Activated CD4-positive, alpha-beta memory T cell treated with anti-CD3 and anti-CD28 coated beads, Interleukin-2, amount 10 ng/mL, durations not matched to agents 7 days and 5 days (primary cell): ENCODE measurements at regions not wholly inside any gene's neighbourhood (a gene's known extent, or its start where the extent isn't known, plus 50 kb on each side); places are given as distances from the start of the nearest gene placed in this dataset.
"Not testable (repeated sequence)": the region's sequence is repeated elsewhere in the genome, so short reads cannot be mapped to it uniquely, and the experiment has no call there.

Source experiments
- CTCF ChIA-PET: fragments of 350-600 bp; sonication (Branson Sonifier 250); formaldehyde crosslinking; loops from one replicate; lab custom pipeline; 2021; ENCODE audit warnings: antibody characterized with exemption, inconsistent platforms; lab: Charles Lee
- POLR2A ChIA-PET: fragments of 350-600 bp; sonication (Branson Sonifier 250); formaldehyde crosslinking; loops from one replicate; lab custom pipeline; 2021; ENCODE audit warnings: antibody characterized with exemption; lab: Charles Lee
- DNase-seq: peaks from one replicate; pipeline ENCODE4 v3.0.0-alpha.2; 2020
- H3K27ac Mint-ChIP-seq: one replicate; pipeline ENCODE4 v1.8.0; 2021; ENCODE audit warnings: mild to moderate bottlenecking, mixed read lengths
- H3K27me3 Mint-ChIP-seq: one replicate; pipeline ENCODE4 v1.8.0; 2021; ENCODE audit warnings: mixed read lengths
- H3K36me3 Mint-ChIP-seq: one replicate; pipeline ENCODE4 v1.8.0; 2021; ENCODE audit warnings: low read depth, mixed read lengths
- H3K4me1 Mint-ChIP-seq: one replicate; pipeline ENCODE4 v1.8.0; 2021; ENCODE audit warnings: mixed read lengths
- H3K4me3 Mint-ChIP-seq: one replicate; pipeline ENCODE4 v1.8.0; 2021; ENCODE audit warnings: mild to moderate bottlenecking, mixed read lengths
- H3K9me3 Mint-ChIP-seq: one replicate; pipeline ENCODE4 v1.8.0; 2021; ENCODE audit warnings: mixed read lengths

GRCh38 chr14:34093883-34094282, 143.0 kb upstream of the EGLN3 start:
- no peak for DNase-seq
- H3K9me3 Mint-ChIP-seq = no peaks in the 10 kb centered on the region
- peaks cover 6% of the 10 kb centered on the region for H3K27me3 Mint-ChIP-seq
- ChIA-PET CTCF (interaction anchor here (0.7 to 1.6 kb wide), 5 partner anchors 34 to 255 kb away, joined by 3 to 9 read pairs (median 4); no protein-coding TSS in a partner anchor), POLR2A (interaction anchor here (0.7 to 1.2 kb wide), 2 partner anchors 33 to 50 kb away, joined by 3 read pairs; no protein-coding TSS in a partner anchor)
- H3K27ac Mint-ChIP-seq = peak overlapping the region; percentile 27
- no peaks in the 10 kb centered on the region for H3K36me3 Mint-ChIP-seq
- peaks cover 22% of the 10 kb centered on the region for H3K4me1 Mint-ChIP-seq
- H3K4me3 Mint-ChIP-seq = no peak overlapping the region

GRCh38 chr14:34090451-34090850, 139.6 kb upstream of the EGLN3 start:
- Mint-ChIP-seq H3K9me3 (peaks cover 4% of the 10 kb centered on the region), H3K4me3 (no peak overlapping the region), H3K36me3 (peaks cover 4% of the 10 kb centered on the region), H3K4me1 (peaks cover 14% of the 10 kb centered on the region), H3K27ac (no peak overlapping the region), H3K27me3 (peaks cover 10% of the 10 kb centered on the region)
- POLR2A ChIA-PET = no interaction called here
- CTCF ChIA-PET = no interaction called here
- DNase-seq = no peak

- DNase-seq = no peak
- CTCF ChIA-PET = no interaction called here
- Mint-ChIP-seq H3K27me3 (peaks cover 10% of the 10 kb centered on the region), H3K36me3 (peaks cover 4% of the 10 kb centered on the region), H3K27ac (no peak overlapping the region), H3K9me3 (peaks cover 4% of the 10 kb centered on the region), H3K4me1 (peaks cover 6% of the 10 kb centered on the region), H3K4me3 (no peak overlapping the region)
- POLR2A ChIA-PET = no interaction called here
These were observed 138.0 kb upstream of the EGLN3 start for GRCh38 chr14:34088914-34089313.

GRCh38 chr14:34087571-34087970, 136.7 kb upstream of the EGLN3 start:
- ChIA-PET CTCF (no interaction called here), POLR2A (no interaction called here)
- Mint-ChIP-seq H3K27me3 (peaks cover 8% of the 10 kb centered on the region), H3K36me3 (peaks cover 4% of the 10 kb centered on the region), H3K4me3 (no peak overlapping the region), H3K27ac (no peak overlapping the region), H3K4me1 (no peaks in the 10 kb centered on the region), H3K9me3 (peaks cover 4% of the 10 kb centered on the region)
- DNase-seq = no peak

- Mint-ChIP-seq H3K9me3 (peaks cover 4% of the 10 kb centered on the region), H3K36me3 (peaks cover 4% of the 10 kb centered on the region), H3K4me1 (no peaks in the 10 kb centered on the region), H3K27ac (no peak overlapping the region), H3K4me3 (no peak overlapping the region), H3K27me3 (peaks cover 15% of the 10 kb centered on the region)
- no peak for DNase-seq
- POLR2A ChIA-PET = no interaction called here
- CTCF ChIA-PET = no interaction called here
These were observed 135.4 kb upstream of the EGLN3 start for GRCh38 chr14:34086223-34086757.

GRCh38 chr14:34085695-34086094, 134.8 kb upstream of the EGLN3 start:
- Mint-ChIP-seq H3K4me1 (no peaks in the 10 kb centered on the region), H3K4me3 (no peak overlapping the region), H3K27ac (no peak overlapping the region), H3K27me3 (peaks cover 18% of the 10 kb centered on the region), H3K9me3 (peaks cover 4% of the 10 kb centered on the region), H3K36me3 (peaks cover 4% of the 10 kb centered on the region)
- ChIA-PET POLR2A (no interaction called here), CTCF (no interaction called here)
- DNase-seq = no peak

- Mint-ChIP-seq H3K27me3 (peaks cover 12% of the 10 kb centered on the region), H3K9me3 (no peaks in the 10 kb centered on the region), H3K4me1 (peaks cover 1% of the 10 kb centered on the region), H3K4me3 (no peak overlapping the region), H3K27ac (no peak overlapping the region), H3K36me3 (no peaks in the 10 kb centered on the region)
- DNase-seq = no peak
- CTCF ChIA-PET = interaction anchor here (1.2 kb wide), 1 partner anchor 21 kb away, joined by 4 read pairs; no protein-coding TSS in a partner anchor
- POLR2A ChIA-PET = no interaction called here
These were observed 130.8 kb upstream of the EGLN3 start for GRCh38 chr14:34081576-34082136.

GRCh38 chr14:34081101-34081575, 130.3 kb upstream of the EGLN3 start:
- ChIA-PET POLR2A (no interaction called here), CTCF (interaction anchor here (1.3 kb wide), 1 partner anchor 17 kb away, joined by 3 read pairs; no protein-coding TSS in a partner anchor)
- no peak for DNase-seq
- Mint-ChIP-seq H3K4me3 (no peak overlapping the region), H3K9me3 (no peaks in the 10 kb centered on the region), H3K27me3 (peaks cover 12% of the 10 kb centered on the region), H3K36me3 (no peaks in the 10 kb centered on the region), H3K27ac (no peak overlapping the region), H3K4me1 (peaks cover 1% of the 10 kb centered on the region)

GRCh38 chr14:34079643-34080042, 128.8 kb upstream of the EGLN3 start:
- H3K4me1 Mint-ChIP-seq, DNase-seq, H3K27ac Mint-ChIP-seq, POLR2A ChIA-PET, H3K36me3 Mint-ChIP-seq, H3K4me3 Mint-ChIP-seq, H3K9me3 Mint-ChIP-seq: not testable (repeated sequence)
- CTCF ChIA-PET = interaction anchor here (1.3 kb wide), 1 partner anchor 19 kb away, joined by 3 read pairs; no protein-coding TSS in a partner anchor
- peaks cover 14% of the 10 kb centered on the region for H3K27me3 Mint-ChIP-seq

- Mint-ChIP-seq H3K27me3 (peaks cover 14% of the 10 kb centered on the region), H3K4me3 (no peak overlapping the region), H3K4me1 (peaks cover 1% of the 10 kb centered on the region), H3K9me3 (no peaks in the 10 kb centered on the region), H3K36me3 (no peaks in the 10 kb centered on the region), H3K27ac (no peak overlapping the region)
- no peak for DNase-seq
- ChIA-PET POLR2A (no interaction called here), CTCF (no interaction called here)
These were observed 127.4 kb upstream of the EGLN3 start for GRCh38 chr14:34078117-34078743.

- POLR2A ChIA-PET = no interaction called here
- no peak overlapping the region for H3K27ac Mint-ChIP-seq
- no peak for DNase-seq
- no peak overlapping the region for H3K4me3 Mint-ChIP-seq
- CTCF ChIA-PET = interaction anchor here (1.1 kb wide), 1 partner anchor 32 kb away, joined by 3 read pairs; no protein-coding TSS in a partner anchor
- H3K36me3 Mint-ChIP-seq = no peaks in the 10 kb centered on the region
- peaks cover 1% of the 10 kb centered on the region for H3K4me1 Mint-ChIP-seq
- H3K27me3 Mint-ChIP-seq = peaks cover 11% of the 10 kb centered on the region
- H3K9me3 Mint-ChIP-seq = peaks cover 3% of the 10 kb centered on the region
These were observed 125.0 kb upstream of the EGLN3 start for GRCh38 chr14:34075826-34076225.

- Mint-ChIP-seq H3K4me3 (no peak overlapping the region), H3K27ac (no peak overlapping the region), H3K4me1 (peaks cover 1% of the 10 kb centered on the region), H3K9me3 (peaks cover 3% of the 10 kb centered on the region), H3K36me3 (no peaks in the 10 kb centered on the region), H3K27me3 (peaks cover 8% of the 10 kb centered on the region)
- POLR2A ChIA-PET = interaction anchor here (1.1 kb wide), 1 partner anchor 73 kb away, joined by 7 read pairs; no protein-coding TSS in a partner anchor
- no peak for DNase-seq
- CTCF ChIA-PET = interaction anchor here (1.1 kb wide), 1 partner anchor 31 kb away, joined by 3 read pairs; no protein-coding TSS in a partner anchor
These were observed 124.3 kb upstream of the EGLN3 start for GRCh38 chr14:34075042-34075744.

- no peak for DNase-seq
- no peak overlapping the region for H3K27ac Mint-ChIP-seq
- no peak overlapping the region for H3K4me3 Mint-ChIP-seq
- peaks cover under 1% of the 10 kb centered on the region for H3K4me1 Mint-ChIP-seq
- peaks cover 3% of the 10 kb centered on the region for H3K9me3 Mint-ChIP-seq
- ChIA-PET POLR2A (no interaction called here), CTCF (no interaction called here)
- peaks cover 8% of the 10 kb centered on the region for H3K27me3 Mint-ChIP-seq
- H3K36me3 Mint-ChIP-seq = no peaks in the 10 kb centered on the region
These were observed 122.0 kb upstream of the EGLN3 start for GRCh38 chr14:34072921-34073320.
